Lower leg skin (tissue), 3 donors: ENCODE measurements at regions not wholly inside any gene's neighbourhood (a gene's known extent, or its start where the extent isn't known, plus 50 kb on each side); places are given as distances from the start of the nearest gene placed in this dataset.

Experiments
- CTCF ChIP-seq, 3 donors: fragments of 450-650 bp; IDR thresholded peaks; one replicate each; pipeline ENCODE4 v1.5.1; 2016; ENCODE audit warnings: antibody characterized with exemption in 3 of 3, mild to moderate bottlenecking in 3 of 3, moderate library complexity in 2 of 3
- POLR2A ChIP-seq, 2 donors: fragments of 450-650 bp; IDR thresholded peaks; one replicate each; pipeline ENCODE4 v1.6.1; 2016 to 2017; ENCODE audit warnings: antibody characterized with exemption in 2 of 2, mild to moderate bottlenecking in 1 of 2, moderate library complexity in 1 of 2

DNA sequence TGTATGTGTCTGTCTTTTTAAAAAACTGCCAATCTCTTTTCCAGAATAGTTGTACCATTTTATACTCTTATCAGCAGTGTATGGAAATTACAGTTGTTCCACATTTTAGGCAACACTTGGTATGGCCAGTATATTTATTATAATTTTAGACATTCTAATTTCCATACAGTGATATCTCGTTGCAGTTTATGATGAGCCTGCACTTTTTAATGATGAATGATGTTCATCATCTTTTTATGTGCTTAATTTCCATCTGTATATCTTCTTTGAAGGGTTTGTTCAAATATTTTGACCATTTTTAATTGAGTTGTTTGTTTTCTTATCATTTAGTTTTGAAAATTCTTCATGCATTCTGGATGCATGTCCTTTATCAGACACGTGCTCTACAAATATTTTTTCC is 57.0 kb upstream of the UBE2E2 start:
- TF ChIP-seq CTCF (IDR thresholded peaks at IDR 0.05) (no peak), POLR2A (IDR thresholded peaks at IDR 0.05) (no peak)
